HFF-Myc (cell line): ENCODE measurements at regions not wholly inside any gene's neighbourhood (a gene's known extent, or its start where the extent isn't known, plus 50 kb on each side); places are given as distances from the start of the nearest gene placed in this dataset.

Source experiments
- DNase-seq: peaks from one replicate; pipeline ENCODE4 v3.0.0-alpha.2; 2011; ENCODE audit warnings: low read depth; ENCODE audit errors: extremely low read depth
- H3K4me3 ChIP-seq: replicated peaks from 2 replicates; pipeline ENCODE4 v1.5.1; 2011; ENCODE audit warnings: low read depth, mild to moderate bottlenecking, control low read depth, low read length
- CTCF ChIP-seq: IDR thresholded peaks from 2 replicates; pipeline ENCODE4 v1.5.1; 2012; ENCODE audit warnings: mild to moderate bottlenecking, low read depth, low read length, control low read depth; ENCODE audit errors: missing control alignments

- DNase-seq: no peak
- no peak overlapping the region for H3K4me3 ChIP-seq
- TF ChIP-seq CTCF: no peak
These were observed 130.8 kb upstream of the HDAC4 start for GRCh38 chr2:239531456-239532241.

- no peak overlapping the region for H3K4me3 ChIP-seq
- TF ChIP-seq CTCF: no peak
- DNase-seq: no peak
These were observed 130.0 kb upstream of the HDAC4 start for GRCh38 chr2:239530749-239531316.

GRCh38 chr2:239529313-239530015 is 128.6 kb upstream of the HDAC4 start:
- TF ChIP-seq CTCF: no peak
- no peak for DNase-seq

GRCh38 chr2:239528883-239529282 is 128.1 kb upstream of the HDAC4 start:
- TF ChIP-seq CTCF: no peak
- no peak overlapping the region for H3K4me3 ChIP-seq
- no peak for DNase-seq

More at GRCh38 chr2:239529313-239530015, 128.6 kb upstream of the HDAC4 start:
- no peak overlapping the region for H3K4me3 ChIP-seq

- H3K4me3 ChIP-seq: no peak overlapping the region
- no peak for DNase-seq
- no peak for TF ChIP-seq CTCF
These were observed 127.3 kb upstream of the HDAC4 start for GRCh38 chr2:239528146-239528545.

- no peak for TF ChIP-seq CTCF
- DNase-seq: no peak
- H3K4me3 ChIP-seq: no peak overlapping the region
These were observed 126.0 kb upstream of the HDAC4 start for GRCh38 chr2:239526666-239527415.
